ENCODE measurements at regions not wholly inside any gene's neighbourhood (a gene's known extent, or its start where the extent isn't known, plus 50 kb on each side); places are given as distances from the start of the nearest gene placed in this dataset.

DNA sequence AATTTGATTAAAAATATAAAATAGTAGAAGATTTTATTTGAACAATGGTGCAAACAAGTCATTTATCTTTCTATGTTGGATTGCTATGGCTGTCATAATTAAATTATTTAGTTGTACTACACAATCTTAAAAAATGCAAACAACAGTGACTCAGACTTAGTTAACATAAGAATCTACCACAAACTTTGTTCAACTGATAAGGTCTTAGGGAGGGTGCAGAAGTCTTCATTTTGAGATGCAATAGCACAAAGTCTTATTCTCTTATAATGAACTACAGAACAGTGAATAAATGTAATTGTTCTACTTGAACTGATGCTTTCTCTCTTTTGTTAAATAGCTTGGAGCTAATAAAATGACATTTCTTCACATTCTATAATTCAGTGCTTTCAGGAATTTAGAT lies 482.8 kb upstream of the NAALADL2 start:
- no peak overlapping the region for H3K4me3 ChIP-seq
- H3K27me3 ChIP-seq (replicated peaks; ENCODE audit: insufficient read depth): no peaks in the 10 kb centered on the region
- no peak for DNase-seq (ENCODE audit: low spot score)
- no peaks in the 10 kb centered on the region for H3K36me3 ChIP-seq
- H3K4me1 ChIP-seq (ENCODE audit: control insufficient read depth in 1 of 2, low read depth in 2 of 2): no peaks in the 10 kb centered on the region
- no peak overlapping the region for H3K27ac ChIP-seq
- ATAC-seq (ENCODE audit: insufficient number of reproducible peaks, low FRiP score, low read depth): no peak
- TF ChIP-seq, protein P1, sequence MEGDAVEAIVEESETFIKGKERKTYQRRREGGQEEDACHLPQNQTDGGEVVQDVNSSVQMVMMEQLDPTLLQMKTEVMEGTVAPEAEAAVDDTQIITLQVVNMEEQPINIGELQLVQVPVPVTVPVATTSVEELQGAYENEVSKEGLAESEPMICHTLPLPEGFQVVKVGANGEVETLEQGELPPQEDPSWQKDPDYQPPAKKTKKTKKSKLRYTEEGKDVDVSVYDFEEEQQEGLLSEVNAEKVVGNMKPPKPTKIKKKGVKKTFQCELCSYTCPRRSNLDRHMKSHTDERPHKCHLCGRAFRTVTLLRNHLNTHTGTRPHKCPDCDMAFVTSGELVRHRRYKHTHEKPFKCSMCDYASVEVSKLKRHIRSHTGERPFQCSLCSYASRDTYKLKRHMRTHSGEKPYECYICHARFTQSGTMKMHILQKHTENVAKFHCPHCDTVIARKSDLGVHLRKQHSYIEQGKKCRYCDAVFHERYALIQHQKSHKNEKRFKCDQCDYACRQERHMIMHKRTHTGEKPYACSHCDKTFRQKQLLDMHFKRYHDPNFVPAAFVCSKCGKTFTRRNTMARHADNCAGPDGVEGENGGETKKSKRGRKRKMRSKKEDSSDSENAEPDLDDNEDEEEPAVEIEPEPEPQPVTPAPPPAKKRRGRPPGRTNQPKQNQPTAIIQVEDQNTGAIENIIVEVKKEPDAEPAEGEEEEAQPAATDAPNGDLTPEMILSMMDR (IDR thresholded peaks at IDR 0.05): no peak
- H3K9me3 ChIP-seq: no peaks in the 10 kb centered on the region

DNA sequence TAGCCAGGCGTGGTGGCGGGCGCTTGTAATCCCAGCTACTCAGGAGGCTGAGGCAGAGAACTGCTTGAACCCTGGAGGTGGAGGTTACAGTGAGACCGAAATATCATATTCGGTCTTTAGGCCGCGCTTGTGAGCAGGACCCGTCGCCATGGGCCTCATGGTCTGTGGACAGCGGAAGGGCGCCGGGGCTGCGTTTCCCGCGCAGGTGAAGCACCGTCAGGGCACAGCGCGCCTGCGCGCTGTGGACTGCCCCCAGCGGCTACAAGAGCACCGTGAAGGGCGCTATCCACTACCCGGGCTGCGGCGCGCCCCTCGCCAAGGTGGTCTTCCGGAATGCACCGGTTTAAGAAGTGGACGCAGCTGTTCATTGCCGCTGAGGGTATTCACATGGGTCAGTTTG lies 482.0 kb upstream of the NAALADL2 start:
- Histone ChIP-seq H3K9me3 (no peaks in the 10 kb centered on the region), H3K4me1 (ENCODE audit: control insufficient read depth in 1 of 2, low read depth in 2 of 2) (no peaks in the 10 kb centered on the region), H3K4me3 (no peak overlapping the region), H3K36me3 (no peaks in the 10 kb centered on the region), H3K27me3 (replicated peaks; ENCODE audit: insufficient read depth) (no peaks in the 10 kb centered on the region), H3K27ac (no peak overlapping the region)
- DNase-seq (ENCODE audit: low spot score): no peak
- no peak for ATAC-seq (ENCODE audit: insufficient number of reproducible peaks, low FRiP score, low read depth)
- TF ChIP-seq, protein P1 (IDR thresholded peaks at IDR 0.05): no peak

DNA sequence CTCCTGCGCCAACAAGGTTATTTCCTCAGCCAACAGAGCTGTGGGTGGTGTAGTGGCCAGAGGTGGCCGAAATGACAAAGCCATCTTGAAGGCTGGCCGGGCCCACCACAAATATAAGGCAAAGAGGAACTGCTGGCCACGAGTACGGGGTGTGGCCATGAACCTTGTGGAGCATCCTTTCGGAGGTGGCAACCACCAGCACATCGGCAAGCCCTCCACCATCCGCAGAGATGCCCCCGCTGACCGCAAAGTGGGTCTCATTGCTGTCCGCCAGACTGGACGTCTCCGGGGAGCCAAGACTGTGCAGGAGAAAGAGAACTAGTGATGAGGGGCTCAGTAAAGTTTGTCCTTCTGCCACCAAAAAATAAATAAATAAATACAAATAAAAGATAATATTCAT lies 481.4 kb upstream of the NAALADL2 start:
- ATAC-seq (ENCODE audit: insufficient number of reproducible peaks, low FRiP score, low read depth) (no peak), DNase-seq (ENCODE audit: low spot score) (no peak)
- Histone ChIP-seq H3K4me3 (no peak overlapping the region), H3K4me1 (ENCODE audit: control insufficient read depth in 1 of 2, low read depth in 2 of 2) (no peaks in the 10 kb centered on the region), H3K27me3 (replicated peaks; ENCODE audit: insufficient read depth) (no peaks in the 10 kb centered on the region), H3K36me3 (no peaks in the 10 kb centered on the region), H3K27ac (no peak overlapping the region), H3K9me3 (no peaks in the 10 kb centered on the region)
- TF ChIP-seq, protein P1 (IDR thresholded peaks at IDR 0.05): no peak

DNA sequence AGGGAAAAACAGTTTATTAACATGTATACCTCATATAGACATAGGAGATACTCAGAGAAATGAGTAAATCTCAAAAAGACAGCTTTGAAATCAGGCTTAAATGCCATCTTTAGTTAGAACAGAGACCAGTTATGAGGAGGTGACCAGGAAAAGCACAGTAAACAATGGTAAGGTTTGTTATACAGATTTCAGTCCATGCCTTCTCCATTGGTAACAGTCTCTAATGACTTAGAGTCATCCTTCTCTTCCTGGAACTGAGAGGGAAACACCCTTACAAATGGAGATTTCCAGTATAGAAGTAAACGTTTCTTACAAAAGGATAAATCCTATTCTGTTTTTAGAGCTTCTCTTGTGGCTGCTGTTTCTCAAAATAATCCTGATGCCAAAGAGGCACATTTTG lies 476.3 kb upstream of the NAALADL2 start:
- Histone ChIP-seq H3K36me3 (no peaks in the 10 kb centered on the region), H3K4me3 (no peak overlapping the region), H3K4me1 (ENCODE audit: control insufficient read depth in 1 of 2, low read depth in 2 of 2) (no peaks in the 10 kb centered on the region), H3K9me3 (no peaks in the 10 kb centered on the region), H3K27ac (no peak overlapping the region), H3K27me3 (replicated peaks; ENCODE audit: insufficient read depth) (no peaks in the 10 kb centered on the region)
- ATAC-seq (ENCODE audit: insufficient number of reproducible peaks, low FRiP score, low read depth): no peak
- TF ChIP-seq, protein P1 (IDR thresholded peaks at IDR 0.05): no peak
- no peak for DNase-seq (ENCODE audit: low spot score)

DNA sequence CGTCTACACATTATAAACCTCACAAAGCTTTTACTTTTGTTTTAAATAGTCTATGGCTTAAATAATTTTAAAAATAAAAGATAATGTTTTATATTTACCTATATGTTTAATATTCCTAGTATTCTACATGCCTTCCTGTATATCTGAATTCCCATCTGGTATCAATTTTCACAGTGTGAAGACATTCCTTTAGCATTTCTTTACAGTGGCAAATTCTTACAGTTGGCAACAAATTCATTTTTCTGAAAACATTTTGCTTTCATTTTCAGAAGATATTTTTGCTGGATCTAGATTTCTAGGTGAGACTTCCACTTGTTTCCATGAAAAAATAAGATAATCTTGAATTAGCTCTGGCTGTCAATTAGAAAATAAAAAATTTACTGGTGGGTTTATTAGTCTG lies 471.4 kb upstream of the NAALADL2 start:
- TF ChIP-seq, protein P1 (IDR thresholded peaks at IDR 0.05): no peak
- ATAC-seq (ENCODE audit: insufficient number of reproducible peaks, low FRiP score, low read depth) (no peak), DNase-seq (ENCODE audit: low spot score) (no peak)
- H3K4me1 ChIP-seq (ENCODE audit: control insufficient read depth in 1 of 2, low read depth in 2 of 2): no peaks in the 10 kb centered on the region
- H3K27me3 ChIP-seq (replicated peaks; ENCODE audit: insufficient read depth): no peaks in the 10 kb centered on the region
- H3K9me3 ChIP-seq: peaks cover 5% of the 10 kb centered on the region
- no peak overlapping the region for H3K4me3 ChIP-seq
- H3K36me3 ChIP-seq: no peaks in the 10 kb centered on the region
- H3K27ac ChIP-seq: no peak overlapping the region

All from thoracic aorta (tissue), 2 donors.